AG04449 (cell line): ENCODE measurements at regions not wholly inside any gene's neighbourhood (a gene's known extent, or its start where the extent isn't known, plus 50 kb on each side); places are given as distances from the start of the nearest gene placed in this dataset.

Experiments used
- CTCF ChIA-PET: fragments of 350-600 bp; formaldehyde crosslinking; extraction: SDS; loops from one replicate; lab custom pipeline; 2021; ENCODE audit warnings: antibody characterized with exemption; lab: Yijun Ruan, JAX
- POLR2A ChIA-PET: fragments of 400-600, 350-600 bp; formaldehyde crosslinking; extraction: SDS; loops from one replicate; lab custom pipeline; 2020; ENCODE audit warnings: antibody characterized with exemption, inconsistent platforms; lab: Yijun Ruan, JAX
- DNase-seq: peaks from one replicate; pipeline ENCODE4 v3.0.0-alpha.2; 2010; ENCODE audit warnings: low read depth, low spot score
- H3K4me3 ChIP-seq: 2 replicates; pipeline ENCODE4 v1.5.1; 2011; ENCODE audit warnings: low read depth, mild to moderate bottlenecking, control low read depth, low read length
- CTCF ChIP-seq: IDR thresholded peaks from one replicate; pipeline ENCODE4 v1.5.1; 2011; ENCODE audit warnings: mild to moderate bottlenecking, moderate library complexity, low read length, control low read depth, inconsistent platforms; ENCODE audit not compliant: insufficient read depth; ENCODE audit errors: missing control alignments

GRCh38 chr9:103372828-103373227 lies 377.7 kb downstream of the CYLC2 start:
- DNase-seq: no peak
- no peak overlapping the region for H3K4me3 ChIP-seq
- CTCF ChIA-PET: no interaction called here
- POLR2A ChIA-PET: no interaction called here
- TF ChIP-seq CTCF: no peak

GRCh38 chr9:103377667-103378066 lies 382.5 kb downstream of the CYLC2 start:
- ChIA-PET POLR2A (no interaction called here), CTCF (no interaction called here)
- no peak for TF ChIP-seq CTCF
- H3K4me3 ChIP-seq: no peak overlapping the region
- DNase-seq: no peak

GRCh38 chr9:103397868-103398600 lies 402.9 kb downstream of the CYLC2 start:
- H3K4me3 ChIP-seq: no peak overlapping the region
- no peak for DNase-seq
- ChIA-PET CTCF (no interaction called here), POLR2A (no interaction called here)
- TF ChIP-seq CTCF: no peak

- DNase-seq: no peak
- no peak overlapping the region for H3K4me3 ChIP-seq
- no peak for TF ChIP-seq CTCF
- CTCF ChIA-PET: no interaction called here
- POLR2A ChIA-PET: no interaction called here
These were observed 404.4 kb downstream of the CYLC2 start for GRCh38 chr9:103399535-103399934.

GRCh38 chr9:103407260-103407659 lies 412.1 kb downstream of the CYLC2 start:
- DNase-seq: no peak
- no peak overlapping the region for H3K4me3 ChIP-seq
- TF ChIP-seq CTCF: no peak
- POLR2A ChIA-PET: no interaction called here
- CTCF ChIA-PET: no interaction called here

GRCh38 chr9:103410059-103410458 lies 414.9 kb downstream of the CYLC2 start:
- POLR2A ChIA-PET: no interaction called here
- no peak for TF ChIP-seq CTCF
- no peak overlapping the region for H3K4me3 ChIP-seq
- no peak for DNase-seq
- CTCF ChIA-PET: no interaction called here
